ENCODE measurements at regions not wholly inside any gene's neighbourhood (a gene's known extent, or its start where the extent isn't known, plus 50 kb on each side); places are given as distances from the start of the nearest gene placed in this dataset.

DNA sequence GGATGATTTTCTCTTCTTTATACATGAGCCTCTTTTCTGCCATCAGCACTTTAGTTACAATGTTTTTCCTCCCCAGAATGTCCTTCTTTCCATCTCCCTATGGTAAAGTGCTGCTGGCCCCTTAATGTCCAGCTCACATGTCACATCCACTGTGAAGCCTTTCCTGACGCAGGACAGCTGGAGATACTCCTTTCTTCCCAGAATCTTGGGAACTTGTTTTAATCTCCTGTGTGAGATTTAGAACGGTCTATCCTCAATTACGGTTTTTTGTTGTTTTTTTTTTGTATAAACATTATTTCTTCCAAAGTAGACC, 147.7 kb upstream of the TSC22D2 start:
- TF ChIP-seq, protein P1, sequence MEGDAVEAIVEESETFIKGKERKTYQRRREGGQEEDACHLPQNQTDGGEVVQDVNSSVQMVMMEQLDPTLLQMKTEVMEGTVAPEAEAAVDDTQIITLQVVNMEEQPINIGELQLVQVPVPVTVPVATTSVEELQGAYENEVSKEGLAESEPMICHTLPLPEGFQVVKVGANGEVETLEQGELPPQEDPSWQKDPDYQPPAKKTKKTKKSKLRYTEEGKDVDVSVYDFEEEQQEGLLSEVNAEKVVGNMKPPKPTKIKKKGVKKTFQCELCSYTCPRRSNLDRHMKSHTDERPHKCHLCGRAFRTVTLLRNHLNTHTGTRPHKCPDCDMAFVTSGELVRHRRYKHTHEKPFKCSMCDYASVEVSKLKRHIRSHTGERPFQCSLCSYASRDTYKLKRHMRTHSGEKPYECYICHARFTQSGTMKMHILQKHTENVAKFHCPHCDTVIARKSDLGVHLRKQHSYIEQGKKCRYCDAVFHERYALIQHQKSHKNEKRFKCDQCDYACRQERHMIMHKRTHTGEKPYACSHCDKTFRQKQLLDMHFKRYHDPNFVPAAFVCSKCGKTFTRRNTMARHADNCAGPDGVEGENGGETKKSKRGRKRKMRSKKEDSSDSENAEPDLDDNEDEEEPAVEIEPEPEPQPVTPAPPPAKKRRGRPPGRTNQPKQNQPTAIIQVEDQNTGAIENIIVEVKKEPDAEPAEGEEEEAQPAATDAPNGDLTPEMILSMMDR (IDR thresholded peaks at IDR 0.05): no peak
- TF ChIP-seq POLR2A (IDR thresholded peaks at IDR 0.05): no peak
